Activated naive CD8-positive, alpha-beta T cell treated with anti-CD3 and anti-CD28 coated beads for 36 hours (primary cell): ENCODE measurements at regions not wholly inside any gene's neighbourhood (a gene's known extent, or its start where the extent isn't known, plus 50 kb on each side); places are given as distances from the start of the nearest gene placed in this dataset.
"Not testable (repeated sequence)": the region's sequence is repeated elsewhere in the genome, so short reads cannot be mapped to it uniquely, and the experiment has no call there.

Experiments used
- DNase-seq: peaks from one replicate; pipeline ENCODE4 v3.0.0; 2021
- H3K27ac Mint-ChIP-seq: one replicate; pipeline ENCODE4 v1.8.0; 2022; ENCODE audit warnings: mild to moderate bottlenecking, moderate library complexity, mixed read lengths
- H3K27me3 Mint-ChIP-seq: one replicate; pipeline ENCODE4 v1.8.0; 2022; ENCODE audit warnings: mild to moderate bottlenecking, mixed read lengths
- H3K36me3 Mint-ChIP-seq: one replicate; pipeline ENCODE4 v1.8.0; 2021; ENCODE audit warnings: mild to moderate bottlenecking, mixed read lengths
- H3K4me1 Mint-ChIP-seq: one replicate; pipeline ENCODE4 v1.8.0; 2021; ENCODE audit warnings: mixed read lengths
- H3K4me3 Mint-ChIP-seq: one replicate; pipeline ENCODE4 v1.8.0; 2022; ENCODE audit warnings: mild to moderate bottlenecking, moderate library complexity, mixed read lengths
- H3K9me3 Mint-ChIP-seq: one replicate; pipeline ENCODE4 v1.8.0; 2022; ENCODE audit warnings: mixed read lengths

DNA sequence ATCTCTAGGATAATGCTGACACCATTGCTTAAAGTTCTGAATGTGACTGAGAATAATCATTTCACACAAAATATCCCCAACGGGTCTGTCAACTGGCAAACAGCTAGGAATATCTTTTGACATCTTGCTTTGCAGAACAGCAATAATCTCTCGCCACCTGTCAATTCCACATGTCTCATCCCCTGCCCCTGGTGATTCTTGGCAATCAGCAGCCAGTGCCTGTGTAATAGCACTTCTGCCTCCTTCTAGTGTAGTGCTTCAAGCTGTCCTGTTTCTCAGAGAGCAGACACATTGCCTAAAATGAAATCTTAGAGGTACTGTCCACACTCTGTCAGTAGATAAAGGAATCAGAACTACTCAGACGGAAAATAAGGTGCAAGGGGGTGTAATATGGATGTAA lies 984.4 kb downstream of the LTN1 start:
- H3K27ac Mint-ChIP-seq, H3K9me3 Mint-ChIP-seq, H3K27me3 Mint-ChIP-seq, H3K4me1 Mint-ChIP-seq, H3K36me3 Mint-ChIP-seq, DNase-seq, H3K4me3 Mint-ChIP-seq: not testable (repeated sequence)

GRCh38 chr21:28003627-28004026 lies 989.0 kb downstream of the LTN1 start:
- H3K4me1 Mint-ChIP-seq, H3K36me3 Mint-ChIP-seq, H3K4me3 Mint-ChIP-seq, H3K27me3 Mint-ChIP-seq, H3K27ac Mint-ChIP-seq, DNase-seq, H3K9me3 Mint-ChIP-seq: not testable (repeated sequence)

DNA sequence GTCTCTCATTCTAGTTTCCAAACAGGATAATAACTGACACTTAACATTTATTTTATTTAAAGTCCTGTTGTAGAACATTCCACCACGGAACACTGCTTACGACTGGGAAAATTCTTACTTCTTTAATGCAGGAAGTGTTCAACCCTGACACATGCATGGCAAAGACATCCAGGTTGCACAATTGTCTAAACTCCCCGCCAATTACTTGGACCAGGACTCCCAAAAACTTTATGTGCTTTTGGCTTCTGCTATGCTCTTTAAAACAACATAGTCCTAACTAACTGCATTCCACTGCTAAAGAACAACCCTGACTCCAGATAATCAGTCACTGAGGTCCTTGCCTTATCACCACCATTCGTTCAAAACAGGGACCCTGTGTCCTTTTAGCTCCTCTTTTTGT lies 995.8 kb downstream of the LTN1 start:
- H3K4me1 Mint-ChIP-seq, DNase-seq, H3K4me3 Mint-ChIP-seq, H3K27me3 Mint-ChIP-seq, H3K9me3 Mint-ChIP-seq, H3K36me3 Mint-ChIP-seq, H3K27ac Mint-ChIP-seq: not testable (repeated sequence)

DNA sequence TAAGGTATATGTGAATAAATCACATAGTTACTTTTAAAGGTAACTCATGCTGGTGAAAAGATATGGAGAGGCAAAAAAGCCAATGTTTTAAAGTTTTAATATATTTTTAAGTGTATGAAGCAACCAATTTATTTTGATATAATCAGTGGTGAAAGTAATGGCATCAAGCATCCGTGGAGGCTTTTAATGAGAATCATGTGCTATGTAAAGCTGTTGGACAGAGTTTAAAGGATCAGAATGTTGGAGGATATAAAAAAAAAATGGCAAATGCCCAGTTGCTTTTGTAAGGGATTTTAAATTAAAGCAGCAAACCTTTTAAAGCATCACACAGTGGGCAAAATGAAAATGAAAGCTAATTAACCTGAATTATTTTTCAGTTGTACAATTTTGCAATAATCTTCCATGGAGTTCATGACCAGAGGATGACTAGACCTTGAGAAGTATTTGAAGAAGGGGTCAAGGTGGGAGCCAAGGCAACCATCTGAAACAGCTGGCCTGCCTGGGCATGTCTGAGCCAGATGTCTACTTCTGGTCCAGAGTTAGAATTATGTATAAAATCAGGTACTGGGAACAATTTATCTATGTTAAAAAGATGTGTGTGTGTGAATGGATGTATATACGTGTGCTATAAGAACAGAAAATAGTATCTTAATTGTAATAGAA lies 1007.9 kb downstream of the LTN1 start:
- DNase-seq, H3K4me3 Mint-ChIP-seq, H3K9me3 Mint-ChIP-seq, H3K27ac Mint-ChIP-seq, H3K27me3 Mint-ChIP-seq, H3K4me1 Mint-ChIP-seq, H3K36me3 Mint-ChIP-seq: not testable (repeated sequence)

GRCh38 chr21:27979446-27979845 lies 1012.6 kb upstream of the ADAMTS5 start:
- H3K27me3 Mint-ChIP-seq, H3K4me1 Mint-ChIP-seq, H3K9me3 Mint-ChIP-seq, H3K4me3 Mint-ChIP-seq, DNase-seq, H3K36me3 Mint-ChIP-seq, H3K27ac Mint-ChIP-seq: not testable (repeated sequence)

DNA sequence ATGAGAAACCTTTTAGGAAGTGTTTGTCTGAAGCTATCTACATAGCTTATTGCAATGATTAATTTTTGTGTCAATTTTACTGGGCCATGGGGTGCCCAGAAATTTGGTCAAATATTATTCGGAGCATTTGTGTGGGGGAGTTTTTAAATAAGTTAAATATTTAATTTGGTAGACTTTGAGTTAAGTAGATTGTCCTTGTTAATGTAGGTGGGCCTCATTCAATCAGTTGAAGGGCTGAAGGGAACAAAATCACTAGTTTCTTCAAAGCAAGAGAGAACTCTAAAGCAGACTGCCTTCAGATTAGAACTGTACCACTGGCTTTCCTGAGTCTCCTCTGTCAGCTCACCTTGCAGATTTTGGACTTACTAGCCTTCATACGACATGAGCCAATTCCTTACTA lies 1008.6 kb upstream of the ADAMTS5 start:
- Mint-ChIP-seq H3K9me3 (peaks cover 4% of the 10 kb centered on the region), H3K27ac (no peak overlapping the region), H3K36me3 (no peaks in the 10 kb centered on the region), H3K4me3 (no peak overlapping the region), H3K27me3 (no peaks in the 10 kb centered on the region), H3K4me1 (no peaks in the 10 kb centered on the region)
- no peak for DNase-seq

GRCh38 chr21:27974152-27974551 lies 1007.3 kb upstream of the ADAMTS5 start:
- H3K4me3 Mint-ChIP-seq, H3K9me3 Mint-ChIP-seq, H3K4me1 Mint-ChIP-seq, DNase-seq, H3K27ac Mint-ChIP-seq, H3K36me3 Mint-ChIP-seq, H3K27me3 Mint-ChIP-seq: not testable (repeated sequence)

- not testable (repeated sequence) for H3K27me3 Mint-ChIP-seq, H3K4me3 Mint-ChIP-seq, H3K9me3 Mint-ChIP-seq, H3K4me1 Mint-ChIP-seq, DNase-seq, H3K36me3 Mint-ChIP-seq, H3K27ac Mint-ChIP-seq
Measured at GRCh38 chr21:27968240-27968639, 1001.4 kb upstream of the ADAMTS5 start.

GRCh38 chr21:27954543-27955165 lies 987.8 kb upstream of the ADAMTS5 start:
- no peak overlapping the region for H3K4me3 Mint-ChIP-seq
- no peaks in the 10 kb centered on the region for H3K36me3 Mint-ChIP-seq
- H3K4me1 Mint-ChIP-seq, result no peaks in the 10 kb centered on the region
- DNase-seq, result no peak
- H3K9me3 Mint-ChIP-seq, result no peaks in the 10 kb centered on the region
- H3K27me3 Mint-ChIP-seq, result no peaks in the 10 kb centered on the region
- H3K27ac Mint-ChIP-seq, result no peak overlapping the region

- Mint-ChIP-seq H3K27ac (no peak overlapping the region), H3K9me3 (no peaks in the 10 kb centered on the region), H3K4me1 (no peaks in the 10 kb centered on the region), H3K27me3 (no peaks in the 10 kb centered on the region), H3K4me3 (no peak overlapping the region), H3K36me3 (no peaks in the 10 kb centered on the region)
- no peak for DNase-seq
Measured at GRCh38 chr21:27953340-27954045, 986.6 kb upstream of the ADAMTS5 start.

DNA sequence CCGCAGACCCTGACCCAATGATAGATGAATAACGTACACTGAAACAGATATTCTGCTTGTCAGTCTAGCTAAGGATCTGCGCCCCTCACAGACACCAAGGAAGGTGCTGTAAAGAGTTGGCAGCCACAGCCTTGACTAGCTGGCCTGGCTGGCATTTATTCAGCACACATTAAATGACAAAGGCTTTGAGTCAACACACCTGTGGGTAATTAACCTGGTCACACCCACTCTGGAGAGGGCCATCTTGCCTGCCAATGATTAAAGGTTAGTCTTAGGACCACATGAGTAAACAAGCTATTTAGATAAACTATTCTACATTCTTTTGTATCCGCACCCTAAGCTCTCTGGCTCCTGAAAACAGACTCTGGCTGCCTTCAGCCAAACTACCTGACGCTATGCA lies 982.2 kb upstream of the ADAMTS5 start:
- DNase-seq, H3K36me3 Mint-ChIP-seq, H3K9me3 Mint-ChIP-seq, H3K27me3 Mint-ChIP-seq, H3K4me3 Mint-ChIP-seq, H3K27ac Mint-ChIP-seq, H3K4me1 Mint-ChIP-seq: not testable (repeated sequence)

DNA sequence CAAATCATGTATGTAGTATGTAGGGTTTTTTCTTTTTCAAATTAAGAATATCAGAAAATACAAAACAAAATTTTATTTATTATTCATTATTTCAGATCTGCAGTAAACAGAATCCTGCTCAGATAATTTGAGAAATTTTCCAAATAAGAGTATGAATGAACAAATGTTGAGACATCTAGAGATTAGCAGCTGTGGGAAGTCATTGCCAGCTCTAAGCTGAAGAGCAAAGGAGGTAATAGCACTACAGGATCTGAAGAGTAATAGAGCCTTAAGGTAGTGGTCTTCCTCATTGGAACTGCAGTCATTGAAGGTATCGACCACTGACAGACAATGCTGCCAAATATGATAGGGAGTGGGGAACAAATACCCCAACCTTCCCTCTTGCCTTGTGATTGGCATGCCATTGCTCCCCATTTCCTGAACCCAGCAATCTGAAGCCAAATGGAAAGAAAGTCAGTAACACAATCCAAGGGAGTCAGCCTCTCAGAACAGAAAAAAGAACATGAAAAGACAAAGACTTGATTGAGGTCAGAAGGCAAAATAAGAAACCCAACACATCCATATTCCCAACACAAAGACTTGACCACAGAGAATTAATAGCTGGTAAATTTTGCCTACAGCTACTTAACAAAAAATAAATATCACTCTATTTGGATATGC lies 963.4 kb upstream of the ADAMTS5 start:
- H3K4me3 Mint-ChIP-seq, H3K9me3 Mint-ChIP-seq, H3K36me3 Mint-ChIP-seq, H3K27me3 Mint-ChIP-seq, H3K4me1 Mint-ChIP-seq, DNase-seq, H3K27ac Mint-ChIP-seq: not testable (repeated sequence)

DNA sequence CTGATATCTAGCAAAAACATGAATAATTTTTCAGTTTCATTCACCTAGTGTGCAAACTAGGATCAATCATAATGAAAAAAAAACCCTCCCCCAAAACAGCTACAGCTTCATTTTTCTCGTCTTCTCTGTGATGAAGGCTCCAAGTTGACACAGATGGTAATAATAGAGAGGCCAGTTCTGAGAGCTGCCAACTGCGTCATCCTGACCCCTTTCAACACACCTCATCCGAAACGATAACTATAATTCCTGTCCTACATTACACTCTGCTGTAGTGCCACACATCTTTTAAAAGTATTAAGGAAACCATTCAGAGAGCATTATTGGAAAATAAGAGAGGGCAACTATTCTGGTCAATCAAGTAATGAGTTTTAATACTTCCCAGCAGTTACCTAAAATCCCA lies 962.3 kb upstream of the ADAMTS5 start:
- DNase-seq, H3K9me3 Mint-ChIP-seq, H3K4me1 Mint-ChIP-seq, H3K4me3 Mint-ChIP-seq, H3K27me3 Mint-ChIP-seq, H3K36me3 Mint-ChIP-seq, H3K27ac Mint-ChIP-seq: not testable (repeated sequence)

- H3K4me3 Mint-ChIP-seq, H3K36me3 Mint-ChIP-seq, H3K9me3 Mint-ChIP-seq, H3K27ac Mint-ChIP-seq, H3K27me3 Mint-ChIP-seq, H3K4me1 Mint-ChIP-seq, DNase-seq: not testable (repeated sequence)
Measured at GRCh38 chr21:27928534-27929115, 961.7 kb upstream of the ADAMTS5 start.

DNA sequence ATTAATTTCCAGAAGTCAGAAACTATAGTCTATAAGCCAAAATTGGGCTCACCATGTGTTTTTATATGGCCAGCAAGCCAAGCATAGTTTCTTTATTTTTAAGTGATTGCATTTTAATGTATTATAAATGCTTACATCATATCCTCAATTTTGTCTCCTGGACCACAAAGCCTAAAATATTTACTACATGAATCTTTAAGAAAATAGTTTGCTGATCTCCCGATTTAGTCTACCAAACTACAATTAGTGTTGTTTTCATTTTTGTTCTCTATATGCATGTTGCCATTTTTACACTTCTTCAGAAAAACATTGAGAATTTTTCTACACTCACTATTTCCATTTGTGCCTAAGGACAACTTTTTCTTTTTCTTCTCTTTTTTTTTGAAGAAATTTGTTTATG lies 954.5 kb upstream of the ADAMTS5 start:
- H3K4me3 Mint-ChIP-seq, H3K27ac Mint-ChIP-seq, DNase-seq, H3K4me1 Mint-ChIP-seq, H3K27me3 Mint-ChIP-seq, H3K36me3 Mint-ChIP-seq, H3K9me3 Mint-ChIP-seq: not testable (repeated sequence)
